ENCODE measurements at regions not wholly inside any gene's neighbourhood (a gene's known extent, or its start where the extent isn't known, plus 50 kb on each side); places are given as distances from the start of the nearest gene placed in this dataset.

- no peaks in the 10 kb centered on the region for H3F3A ChIP-seq (ENCODE audit: insufficient read depth, low read depth)
- ChIA-PET CTCF (no interaction called here), POLR2A (ENCODE audit: unreplicated experiment) (no interaction called here)
- no TSS peak for BruUV-seq (replicated peaks)
- no peak overlapping the region for H3K4me2 ChIP-seq
- peaks cover 20% of the 10 kb centered on the region for H3K27me3 ChIP-seq (ENCODE audit: insufficient read depth, low read depth)
- no peak overlapping the region for H2AFZ ChIP-seq
- H4K20me1 ChIP-seq (ENCODE audit: insufficient read depth), result no peaks in the 10 kb centered on the region
- no peak for DNase-seq
- H3K4me3 ChIP-seq, result no peak overlapping the region
- TF ChIP-seq CTCF (conservative IDR thresholded peaks at IDR 0.05) (no peak), EZH2 (IDR thresholded peaks at IDR 0.05; ENCODE audit: low read depth) (no peak)
- H3K4me1 ChIP-seq (replicated peaks; ENCODE audit: insufficient read depth), result no peaks in the 10 kb centered on the region
- no peak overlapping the region for H3K27ac ChIP-seq
- intact Hi-C loops (cut with micrococcal nuclease; ENCODE audit: unreplicated experiment), result no loop called here
- H3K36me3 ChIP-seq (ENCODE audit: low read depth), result no peaks in the 10 kb centered on the region
- no peaks in the 10 kb centered on the region for H3K9me3 ChIP-seq (ENCODE audit: insufficient read depth, low read depth)
- H3K79me2 ChIP-seq (ENCODE audit: low read depth), result no peaks in the 10 kb centered on the region
- H3K9me2 ChIP-seq (ENCODE audit: insufficient read depth), result no peaks in the 10 kb centered on the region
These were observed 562.3 kb upstream of the COBL start for GRCh38 chr7:51878865-51879264.

DNA sequence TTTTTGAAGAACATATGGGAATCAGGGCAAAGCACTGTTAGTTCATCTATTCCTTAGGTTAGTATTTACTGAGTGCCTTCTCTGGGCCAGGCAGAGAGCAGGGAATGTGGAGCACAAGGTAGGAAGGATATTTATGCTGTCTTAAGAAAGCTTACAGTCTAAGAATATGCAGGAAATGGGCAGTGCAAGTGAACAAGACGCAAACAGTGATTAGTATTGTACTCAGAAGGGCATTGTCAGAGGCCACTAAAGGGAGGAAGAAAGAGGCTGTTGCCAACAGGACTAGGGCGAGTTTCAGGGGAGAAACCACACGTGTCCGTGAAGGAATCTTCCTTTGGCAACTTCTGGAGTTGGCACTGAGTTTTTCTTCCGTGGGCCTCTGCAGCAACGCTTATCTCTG, 552.8 kb upstream of the COBL start:
- POLR2A ChIA-PET (ENCODE audit: unreplicated experiment), result no interaction called here
- BruUV-seq (replicated peaks), result no TSS peak
- H3K4me1 ChIP-seq (replicated peaks; ENCODE audit: insufficient read depth), result no peaks in the 10 kb centered on the region
- H3F3A ChIP-seq (ENCODE audit: insufficient read depth, low read depth), result no peaks in the 10 kb centered on the region
- no peak overlapping the region for H3K4me2 ChIP-seq
- no peaks in the 10 kb centered on the region for H3K79me2 ChIP-seq (ENCODE audit: low read depth)
- TF ChIP-seq EZH2 (IDR thresholded peaks at IDR 0.05; ENCODE audit: low read depth) (no peak), CTCF (conservative IDR thresholded peaks at IDR 0.05) (no peak)
- no peak overlapping the region for H3K27ac ChIP-seq
- no peaks in the 10 kb centered on the region for H3K9me3 ChIP-seq (ENCODE audit: insufficient read depth, low read depth)
- intact Hi-C loops (cut with micrococcal nuclease; ENCODE audit: unreplicated experiment), result no loop called here
- no peak overlapping the region for H2AFZ ChIP-seq
- no peaks in the 10 kb centered on the region for H3K36me3 ChIP-seq (ENCODE audit: low read depth)
- no peaks in the 10 kb centered on the region for H4K20me1 ChIP-seq (ENCODE audit: insufficient read depth)
- CTCF ChIA-PET, result no interaction called here
- DNase-seq, result no peak
- peaks cover 38% of the 10 kb centered on the region for H3K27me3 ChIP-seq (ENCODE audit: insufficient read depth, low read depth)
- H3K4me3 ChIP-seq, result no peak overlapping the region
- no peaks in the 10 kb centered on the region for H3K9me2 ChIP-seq (ENCODE audit: insufficient read depth)

- Histone ChIP-seq H3K4me3 (no peak overlapping the region), H3K9me3 (ENCODE audit: insufficient read depth, low read depth) (no peaks in the 10 kb centered on the region), H2AFZ (no peak overlapping the region), H3K4me2 (no peak overlapping the region), H3K79me2 (ENCODE audit: low read depth) (no peaks in the 10 kb centered on the region), H3F3A (ENCODE audit: insufficient read depth, low read depth) (no peaks in the 10 kb centered on the region), H3K27ac (no peak overlapping the region), H3K9me2 (ENCODE audit: insufficient read depth) (no peaks in the 10 kb centered on the region), H3K27me3 (ENCODE audit: insufficient read depth, low read depth) (peaks cover 18% of the 10 kb centered on the region; the same call in 1 of the 2 replicates), H3K36me3 (ENCODE audit: low read depth) (no peaks in the 10 kb centered on the region), H3K4me1 (replicated peaks; ENCODE audit: insufficient read depth) (no peaks in the 10 kb centered on the region), H4K20me1 (ENCODE audit: insufficient read depth) (no peaks in the 10 kb centered on the region)
- BruUV-seq (replicated peaks), result no TSS peak
- intact Hi-C loops (cut with micrococcal nuclease; ENCODE audit: unreplicated experiment), result no loop called here
- no peak for DNase-seq
- ChIA-PET CTCF (no interaction called here), POLR2A (ENCODE audit: unreplicated experiment) (no interaction called here)
- TF ChIP-seq EZH2 (IDR thresholded peaks at IDR 0.05; ENCODE audit: low read depth) (no peak), CTCF (conservative IDR thresholded peaks at IDR 0.05) (no peak)
These were observed 550.5 kb upstream of the COBL start for GRCh38 chr7:51867117-51867516.
